OCI-LY1 (cell line): ENCODE measurements at regions not wholly inside any gene's neighbourhood (a gene's known extent, or its start where the extent isn't known, plus 50 kb on each side); places are given as distances from the start of the nearest gene placed in this dataset.

Experiments used
- CTCF ChIP-seq: fragments of 200-600 bp; sonication (generic), shearing (Covaris generic); IDR thresholded peaks from 2 replicates; pipeline ENCODE4 v1.5.1; 2017; ENCODE audit warnings: mild to moderate bottlenecking, antibody characterized with exemption, low read length, moderate library complexity, mixed read lengths
- EZH2 ChIP-seq: fragments of 200-600 bp; sonication (generic), shearing (Covaris generic); IDR thresholded peaks from 2 replicates; pipeline ENCODE4 v1.8.0; 2017; ENCODE audit warnings: borderline replicate concordance, mixed run types, mild to moderate bottlenecking, antibody characterized with exemption, low read length, moderate library complexity, mixed read lengths

DNA sequence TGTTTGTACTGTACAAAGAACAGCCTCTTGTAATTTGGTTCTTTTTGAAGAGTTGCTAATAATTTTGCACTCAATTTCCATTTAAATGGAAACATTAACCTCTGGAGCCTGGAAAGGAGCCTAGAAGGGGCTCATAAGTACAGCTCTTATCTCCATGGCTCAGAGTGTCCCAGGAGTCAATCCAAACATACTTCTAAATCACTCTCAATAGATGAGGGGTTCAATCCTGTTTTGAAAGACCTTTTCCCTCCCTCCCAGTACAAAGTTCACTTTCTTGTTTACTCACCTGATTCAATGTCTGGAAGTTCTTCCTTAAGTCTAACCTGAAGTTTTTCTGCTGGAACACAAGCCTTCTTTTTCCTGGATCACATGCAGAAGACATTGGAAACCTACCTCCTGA is 273.0 kb upstream of the PLET1 start:
- TF ChIP-seq CTCF = no peak
- TF ChIP-seq EZH2 = no peak
